ENCODE measurements at regions not wholly inside any gene's neighbourhood (a gene's known extent, or its start where the extent isn't known, plus 50 kb on each side); places are given as distances from the start of the nearest gene placed in this dataset.
A peak's percentile ranks its signal among the peaks of the same experiment; 100 is the strongest.

DNA sequence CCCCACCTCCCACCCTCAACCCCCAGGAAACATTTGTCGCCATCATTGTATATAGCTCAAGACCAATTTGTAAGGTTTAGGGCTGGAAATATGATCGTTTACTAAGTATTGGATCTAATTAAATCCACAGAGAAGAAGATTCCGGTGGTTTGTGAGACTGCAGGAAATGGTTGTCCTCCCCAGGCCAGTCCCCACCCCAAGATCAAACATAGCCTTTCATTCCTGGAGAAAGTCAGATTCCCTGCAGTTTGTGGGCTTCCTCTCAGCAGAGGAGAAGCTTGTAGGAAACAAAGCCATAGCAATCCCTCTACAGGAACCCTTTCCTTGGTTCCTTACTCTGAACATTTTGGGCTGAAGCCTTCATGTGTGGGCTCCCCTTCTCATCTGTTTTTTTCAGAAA, 79.2 kb upstream of the TBCA start:
- Histone ChIP-seq H3K36me3 (no peaks in the 10 kb centered on the region), H3K4me3 (no peak overlapping the region), H3K27ac (no peak overlapping the region), H3K4me1 (peaks cover 9 to 19% (median 15%) of the 10 kb centered on the region in 4 donors), H3K27me3 (peaks cover 0 to 7% (median 0%) of the 10 kb centered on the region in 4 donors), H3K9me3 (no peaks in the 10 kb centered on the region)
- no peak for ATAC-seq (ENCODE audit: low FRiP score in 2 of 2)
- no peak for TF ChIP-seq POLR2A (IDR thresholded peaks at IDR 0.05)
- TF ChIP-seq, protein P1, sequence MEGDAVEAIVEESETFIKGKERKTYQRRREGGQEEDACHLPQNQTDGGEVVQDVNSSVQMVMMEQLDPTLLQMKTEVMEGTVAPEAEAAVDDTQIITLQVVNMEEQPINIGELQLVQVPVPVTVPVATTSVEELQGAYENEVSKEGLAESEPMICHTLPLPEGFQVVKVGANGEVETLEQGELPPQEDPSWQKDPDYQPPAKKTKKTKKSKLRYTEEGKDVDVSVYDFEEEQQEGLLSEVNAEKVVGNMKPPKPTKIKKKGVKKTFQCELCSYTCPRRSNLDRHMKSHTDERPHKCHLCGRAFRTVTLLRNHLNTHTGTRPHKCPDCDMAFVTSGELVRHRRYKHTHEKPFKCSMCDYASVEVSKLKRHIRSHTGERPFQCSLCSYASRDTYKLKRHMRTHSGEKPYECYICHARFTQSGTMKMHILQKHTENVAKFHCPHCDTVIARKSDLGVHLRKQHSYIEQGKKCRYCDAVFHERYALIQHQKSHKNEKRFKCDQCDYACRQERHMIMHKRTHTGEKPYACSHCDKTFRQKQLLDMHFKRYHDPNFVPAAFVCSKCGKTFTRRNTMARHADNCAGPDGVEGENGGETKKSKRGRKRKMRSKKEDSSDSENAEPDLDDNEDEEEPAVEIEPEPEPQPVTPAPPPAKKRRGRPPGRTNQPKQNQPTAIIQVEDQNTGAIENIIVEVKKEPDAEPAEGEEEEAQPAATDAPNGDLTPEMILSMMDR (IDR thresholded peaks at IDR 0.05), result no peak
- no peak for TF ChIP-seq POLR2AphosphoS5 (IDR thresholded peaks at IDR 0.05)
- TF ChIP-seq EP300 (IDR thresholded peaks at IDR 0.05), result no peak
- DNase-seq, result no peak
- 56 to 74% methylated on average over 3 of the region's 3 CpGs for WGBS, 2 donors

DNA sequence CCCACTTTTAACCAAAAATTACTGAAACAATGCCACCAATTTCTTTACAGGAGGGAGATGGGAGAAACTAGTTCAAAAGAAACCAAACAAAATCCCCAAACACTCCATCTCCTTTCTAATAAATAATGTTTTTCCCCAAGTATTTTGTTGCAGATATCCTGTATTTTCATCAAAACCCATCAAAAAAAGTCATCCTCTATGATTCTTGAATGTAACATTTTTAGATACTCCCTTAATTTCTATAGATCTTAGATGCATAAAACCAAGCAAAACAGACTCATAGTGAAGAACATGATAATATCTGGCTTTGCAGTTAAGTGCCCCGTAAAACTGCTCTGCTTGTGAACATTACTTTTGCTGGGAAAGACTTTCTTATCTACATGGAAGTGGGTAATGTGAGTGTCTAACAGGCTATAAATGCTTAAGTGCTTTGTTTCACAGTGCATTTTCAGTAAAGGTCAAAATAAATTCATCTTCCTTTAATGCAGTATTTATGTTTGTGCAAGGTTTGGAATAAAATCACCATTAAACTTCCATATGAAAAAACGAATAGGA, 77.3 kb upstream of the TBCA start:
- Histone ChIP-seq H3K4me1 (peaks cover 9 to 19% (median 15%) of the 10 kb centered on the region in 4 donors), H3K9me3 (no peaks in the 10 kb centered on the region), H3K27ac (no peak overlapping the region), H3K27me3 (peaks cover 0 to 7% (median 0%) of the 10 kb centered on the region in 4 donors), H3K4me3 (no peak overlapping the region), H3K36me3 (no peaks in the 10 kb centered on the region)
- 25 to 28% methylated on average over 2 of the region's 2 CpGs for WGBS, 2 donors
- ATAC-seq (ENCODE audit: low FRiP score in 2 of 2) (no peak), DNase-seq (no peak)
- TF ChIP-seq POLR2A (IDR thresholded peaks at IDR 0.05) (no peak), EP300 (IDR thresholded peaks at IDR 0.05) (no peak), POLR2AphosphoS5 (IDR thresholded peaks at IDR 0.05) (no peak)
- TF ChIP-seq, protein P1 (IDR thresholded peaks at IDR 0.05), result no peak

DNA sequence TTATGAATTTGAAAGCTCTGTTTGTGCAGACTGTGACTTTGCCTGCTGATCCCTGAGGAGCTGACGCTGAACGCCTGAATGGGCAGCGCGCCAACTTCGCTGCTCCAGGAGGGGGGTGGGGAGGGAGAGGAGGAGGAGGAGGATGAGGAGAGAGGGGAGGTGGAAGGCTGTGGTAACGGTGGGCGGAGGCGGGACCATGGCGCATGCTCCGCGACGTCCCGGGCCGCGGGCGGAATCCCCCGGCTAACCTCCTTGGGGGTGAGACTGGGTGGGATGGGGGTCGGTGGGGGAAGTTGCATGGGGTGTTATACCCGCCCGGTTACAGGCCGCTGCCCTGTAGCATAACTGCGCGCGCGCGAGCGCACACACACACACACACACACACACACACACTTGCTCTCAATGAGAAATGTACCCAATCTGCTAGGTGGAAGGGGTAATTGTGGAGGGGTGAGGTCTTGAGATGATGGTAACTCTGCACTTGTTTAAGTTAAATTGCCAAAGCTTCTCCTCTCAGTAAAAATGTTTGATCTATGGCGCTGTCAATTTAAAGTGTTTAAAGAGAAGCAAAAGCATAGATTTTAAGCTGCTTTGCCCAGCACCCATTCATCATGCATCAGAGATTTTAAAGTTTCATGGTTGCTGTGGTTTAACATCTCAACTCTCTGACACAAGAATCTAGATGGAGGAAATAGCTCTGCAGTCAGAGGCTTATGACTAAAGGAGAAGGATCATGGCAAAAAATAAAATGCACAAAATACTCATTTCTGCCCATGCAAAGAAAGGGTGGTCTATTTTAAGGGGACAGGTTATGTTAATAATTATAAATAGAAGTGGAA, 76.6 kb upstream of the TBCA start:
- Histone ChIP-seq H3K27me3 (peaks cover 0 to 7% (median 0%) of the 10 kb centered on the region in 4 donors), H3K27ac (no peak overlapping the region), H3K4me1 (peaks cover 9 to 19% (median 15%) of the 10 kb centered on the region in 4 donors), H3K36me3 (no peaks in the 10 kb centered on the region), H3K9me3 (no peaks in the 10 kb centered on the region), H3K4me3 (peak overlapping the region in 3 of 4 donors; percentile 57 to 74 (median 63))
- TF ChIP-seq POLR2A (IDR thresholded peaks at IDR 0.05), result no peak
- no peak for TF ChIP-seq POLR2AphosphoS5 (IDR thresholded peaks at IDR 0.05)
- TF ChIP-seq EP300 (IDR thresholded peaks at IDR 0.05), result no peak
- TF ChIP-seq, protein P1 (IDR thresholded peaks at IDR 0.05), result no peak
- ATAC-seq (ENCODE audit: low FRiP score in 2 of 2) (peak; percentile 25 to 72), DNase-seq (peak in 1 of 2 donors; percentile 85)
- WGBS, 2 donors, result 4% methylated on average over 15 to 28 of the region's 28 CpGs

DNA sequence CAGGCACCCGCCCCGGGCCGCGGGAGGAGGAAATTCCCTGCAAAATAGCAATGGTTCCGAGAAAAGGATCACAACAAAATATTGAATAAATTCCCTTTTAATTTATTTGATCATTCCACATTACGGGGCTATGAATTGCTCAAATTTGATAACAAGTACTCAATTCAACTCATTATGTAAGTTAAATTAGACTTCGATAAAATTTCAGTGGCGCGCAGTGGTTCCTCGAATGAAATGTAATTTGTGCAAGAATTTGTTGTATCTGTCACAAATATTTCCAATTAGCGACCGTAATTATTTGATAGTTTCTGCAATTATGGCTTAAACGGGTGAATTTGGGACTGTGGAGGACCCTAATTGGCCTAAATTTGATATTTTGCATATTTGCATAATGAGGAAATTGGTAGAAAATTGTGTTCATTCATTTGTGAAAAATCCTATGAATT, 76.0 kb upstream of the TBCA start:
- H3K9me3 ChIP-seq, result no peaks in the 10 kb centered on the region
- 5 to 6% methylated on average over 13 of the region's 13 CpGs for WGBS, 2 donors
- TF ChIP-seq POLR2A (IDR thresholded peaks at IDR 0.05), result no peak
- TF ChIP-seq POLR2AphosphoS5 (IDR thresholded peaks at IDR 0.05), result no peak
- TF ChIP-seq, protein P1 (IDR thresholded peaks at IDR 0.05), result no peak
- TF ChIP-seq EP300 (IDR thresholded peaks at IDR 0.05), result no peak
- peak overlapping the region in 1 of 4 donors; percentile 46 for H3K27ac ChIP-seq
- H3K4me3 ChIP-seq, result peak overlapping the region; percentile 51 to 74 (median 60)
- peaks cover 9 to 19% (median 15%) of the 10 kb centered on the region in 4 donors for H3K4me1 ChIP-seq
- no peaks in the 10 kb centered on the region for H3K36me3 ChIP-seq
- peaks cover 0 to 7% (median 0%) of the 10 kb centered on the region in 4 donors for H3K27me3 ChIP-seq
- ATAC-seq (ENCODE audit: low FRiP score in 2 of 2), result no peak
- DNase-seq, result no peak
